Spinal cord (tissue), 9 donors: ENCODE measurements at regions not wholly inside any gene's neighbourhood (a gene's known extent, or its start where the extent isn't known, plus 50 kb on each side); places are given as distances from the start of the nearest gene placed in this dataset.

Experiments used
- DNase-seq, 6 donors: peaks; one replicate each; pipeline versions ENCODE4 v3.0.0 to v3.0.0-alpha.2; 2013 to 2015; ENCODE audit warnings: low spot score in 6 of 6, low read depth in 4 of 6
- H3K27ac ChIP-seq: one replicate; pipeline ENCODE4 v1.5.1; 2013; ENCODE audit warnings: low read depth, low read length, control low read depth
- H3K27me3 ChIP-seq: one replicate; pipeline ENCODE4 v1.6.1; 2013; ENCODE audit warnings: low read length; ENCODE audit not compliant: control insufficient read depth, insufficient read depth
- H3K36me3 ChIP-seq: one replicate; pipeline ENCODE4 v1.6.1; 2013; ENCODE audit warnings: low read length; ENCODE audit not compliant: control insufficient read depth, insufficient read depth
- H3K4me1 ChIP-seq: one replicate; pipeline ENCODE4 v1.6.1; 2013; ENCODE audit warnings: low read length; ENCODE audit not compliant: control insufficient read depth, insufficient read depth
- H3K4me3 ChIP-seq: one replicate; pipeline ENCODE4 v1.5.1; 2013; ENCODE audit warnings: low read depth, low read length, control low read depth
- H3K9me3 ChIP-seq: one replicate; pipeline ENCODE4 v1.6.1; 2013; ENCODE audit warnings: low read length; ENCODE audit not compliant: control insufficient read depth, insufficient read depth
- WGBS: methylation state at CpG from one replicate; pipeline ENCODE4 v1.1.5; 2013; ENCODE audit warnings: missing lambda C conversion rate; ENCODE audit not compliant: insufficient coverage; 5-methylcytosine and 5-hydroxymethylcytosine counted together
- donor health status: healthy.

- Histone ChIP-seq H3K4me1 (no peaks in the 10 kb centered on the region), H3K36me3 (no peaks in the 10 kb centered on the region), H3K9me3 (no peaks in the 10 kb centered on the region), H3K27ac (no peak overlapping the region), H3K27me3 (no peaks in the 10 kb centered on the region), H3K4me3 (no peak overlapping the region)
- WGBS: 100% methylated on average over 2 of the region's 2 CpGs
- no peak for DNase-seq
Observed at GRCh38 chr10:78727251-78727650, 341.5 kb upstream of the ZMIZ1 start.

- no peaks in the 10 kb centered on the region for H3K9me3 ChIP-seq
- no peaks in the 10 kb centered on the region for H3K36me3 ChIP-seq
- H3K27ac ChIP-seq: no peak overlapping the region
- no peak overlapping the region for H3K4me3 ChIP-seq
- DNase-seq: peak in 3 of 6 donors; percentile 26 to 76 (median 75)
- 29% methylated on average over 3 of the region's 3 CpGs for WGBS
- H3K27me3 ChIP-seq: no peaks in the 10 kb centered on the region
- H3K4me1 ChIP-seq: no peaks in the 10 kb centered on the region
Observed at GRCh38 chr10:78727728-78728127, 341.0 kb upstream of the ZMIZ1 start.

- no peaks in the 10 kb centered on the region for H3K4me1 ChIP-seq
- WGBS: 80% methylated on average over 2 of the region's 2 CpGs
- no peak for DNase-seq
- H3K9me3 ChIP-seq: no peaks in the 10 kb centered on the region
- H3K36me3 ChIP-seq: no peaks in the 10 kb centered on the region
- H3K27ac ChIP-seq: no peak overlapping the region
- H3K27me3 ChIP-seq: no peaks in the 10 kb centered on the region
- no peak overlapping the region for H3K4me3 ChIP-seq
Observed at GRCh38 chr10:78728176-78728575, 340.6 kb upstream of the ZMIZ1 start.

- Histone ChIP-seq H3K4me3 (no peak overlapping the region), H3K36me3 (no peaks in the 10 kb centered on the region), H3K9me3 (no peaks in the 10 kb centered on the region), H3K27ac (no peak overlapping the region), H3K4me1 (no peaks in the 10 kb centered on the region), H3K27me3 (no peaks in the 10 kb centered on the region)
- no peak for DNase-seq
- 85% methylated on average over 6 of the region's 8 CpGs for WGBS
Observed at GRCh38 chr10:78729366-78729765, 339.4 kb upstream of the ZMIZ1 start.

- H3K9me3 ChIP-seq: no peaks in the 10 kb centered on the region
- no peak for DNase-seq
- 100% methylated on average over 1 of the region's 2 CpGs for WGBS
- H3K4me1 ChIP-seq: no peaks in the 10 kb centered on the region
- no peak overlapping the region for H3K27ac ChIP-seq
- H3K36me3 ChIP-seq: no peaks in the 10 kb centered on the region
- H3K4me3 ChIP-seq: no peak overlapping the region
- H3K27me3 ChIP-seq: no peaks in the 10 kb centered on the region
Observed at GRCh38 chr10:78729800-78730199, 339.0 kb upstream of the ZMIZ1 start.

- 93% methylated on average over 8 of the region's 8 CpGs for WGBS
- no peaks in the 10 kb centered on the region for H3K9me3 ChIP-seq
- no peak overlapping the region for H3K4me3 ChIP-seq
- H3K27ac ChIP-seq: no peak overlapping the region
- no peaks in the 10 kb centered on the region for H3K27me3 ChIP-seq
- no peak for DNase-seq
- H3K4me1 ChIP-seq: no peaks in the 10 kb centered on the region
- H3K36me3 ChIP-seq: no peaks in the 10 kb centered on the region
Observed at GRCh38 chr10:78730754-78731153, 338.0 kb upstream of the ZMIZ1 start.

- WGBS: 87% methylated on average over 3 of the region's 3 CpGs
- no peak for DNase-seq
- no peak overlapping the region for H3K4me3 ChIP-seq
Observed at GRCh38 chr10:78731675-78732074, 337.1 kb upstream of the ZMIZ1 start.

GRCh38 chr10:78732381-78732780 is 336.4 kb upstream of the ZMIZ1 start:
- Histone ChIP-seq H3K4me1 (no peaks in the 10 kb centered on the region), H3K36me3 (no peaks in the 10 kb centered on the region), H3K27ac (no peak overlapping the region), H3K4me3 (no peak overlapping the region), H3K27me3 (no peaks in the 10 kb centered on the region), H3K9me3 (no peaks in the 10 kb centered on the region)
- 92% methylated on average over 3 of the region's 8 CpGs for WGBS
- DNase-seq: no peak

More at GRCh38 chr10:78731675-78732074, 337.1 kb upstream of the ZMIZ1 start:
- H3K36me3 ChIP-seq: no peaks in the 10 kb centered on the region
- H3K9me3 ChIP-seq: no peaks in the 10 kb centered on the region
- H3K4me1 ChIP-seq: no peaks in the 10 kb centered on the region
- H3K27ac ChIP-seq: no peak overlapping the region
- H3K27me3 ChIP-seq: no peaks in the 10 kb centered on the region

GRCh38 chr10:78736926-78737630 is 331.7 kb upstream of the ZMIZ1 start:
- no peak for DNase-seq
- H3K4me3 ChIP-seq: no peak overlapping the region
- H3K9me3 ChIP-seq: no peaks in the 10 kb centered on the region
- no peaks in the 10 kb centered on the region for H3K36me3 ChIP-seq
- H3K27ac ChIP-seq: no peak overlapping the region
- 42% methylated on average over 2 of the region's 4 CpGs for WGBS
- no peaks in the 10 kb centered on the region for H3K4me1 ChIP-seq
- no peaks in the 10 kb centered on the region for H3K27me3 ChIP-seq
